Activated naive CD4-positive, alpha-beta T cell treated with anti-CD3 and anti-CD28 coated beads, Interleukin-2, amount 50 U/mL, for 24 hours (primary cell): ENCODE measurements at regions not wholly inside any gene's neighbourhood (a gene's known extent, or its start where the extent isn't known, plus 50 kb on each side); places are given as distances from the start of the nearest gene placed in this dataset.

Experiments used
- H3K27ac Mint-ChIP-seq: one replicate; pipeline ENCODE4 v1.8.0; 2021; ENCODE audit warnings: mild to moderate bottlenecking, mixed read lengths
- H3K27me3 Mint-ChIP-seq: one replicate; pipeline ENCODE4 v1.8.0; 2021; ENCODE audit warnings: mixed read lengths
- H3K36me3 Mint-ChIP-seq: one replicate; pipeline ENCODE4 v1.8.0; 2021; ENCODE audit warnings: mixed read lengths
- H3K4me1 Mint-ChIP-seq: one replicate; pipeline ENCODE4 v1.8.0; 2021; ENCODE audit warnings: mixed read lengths
- H3K4me3 Mint-ChIP-seq: one replicate; pipeline ENCODE4 v1.8.0; 2021; ENCODE audit warnings: mild to moderate bottlenecking, mixed read lengths
- H3K9me3 Mint-ChIP-seq: one replicate; pipeline ENCODE4 v1.8.0; 2021; ENCODE audit warnings: mixed read lengths

DNA sequence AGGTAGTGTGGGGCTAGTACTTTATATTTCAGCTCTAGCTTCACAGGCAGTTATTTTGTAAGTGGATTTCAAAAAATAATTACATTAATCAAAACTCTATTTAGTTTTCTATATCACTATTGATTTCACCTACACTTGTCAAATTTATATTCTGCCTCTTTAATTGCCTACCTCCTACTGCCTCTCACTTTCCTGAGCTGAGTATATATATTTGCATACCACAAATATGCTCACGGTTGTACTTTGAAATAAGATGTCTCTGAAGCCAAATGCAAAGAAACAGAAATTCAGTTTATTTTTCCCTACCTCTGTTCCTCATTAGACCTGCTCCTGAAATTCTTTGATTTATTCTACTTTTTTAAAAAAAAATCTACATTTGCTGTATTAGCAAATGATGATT, 309.3 kb upstream of the TGFBR2 start:
- Mint-ChIP-seq H3K9me3 (no peaks in the 10 kb centered on the region), H3K4me3 (no peak overlapping the region), H3K27ac (no peak overlapping the region), H3K36me3 (no peaks in the 10 kb centered on the region), H3K4me1 (peaks cover 9% of the 10 kb centered on the region), H3K27me3 (no peaks in the 10 kb centered on the region)

GRCh38 chr3:30299674-30300385, 306.6 kb upstream of the TGFBR2 start:
- peaks cover 12% of the 10 kb centered on the region for H3K4me1 Mint-ChIP-seq
- H3K9me3 Mint-ChIP-seq, result peaks cover 5% of the 10 kb centered on the region
- no peak overlapping the region for H3K4me3 Mint-ChIP-seq
- no peak overlapping the region for H3K27ac Mint-ChIP-seq
- peaks cover 2% of the 10 kb centered on the region for H3K36me3 Mint-ChIP-seq
- no peaks in the 10 kb centered on the region for H3K27me3 Mint-ChIP-seq

- Mint-ChIP-seq H3K27me3 (no peaks in the 10 kb centered on the region), H3K4me1 (peaks cover 12% of the 10 kb centered on the region), H3K36me3 (peaks cover 2% of the 10 kb centered on the region), H3K27ac (no peak overlapping the region), H3K9me3 (peaks cover 5% of the 10 kb centered on the region), H3K4me3 (no peak overlapping the region)
Observed at GRCh38 chr3:30300809-30301208, 305.6 kb upstream of the TGFBR2 start.

- H3K4me3 Mint-ChIP-seq, result no peak overlapping the region
Observed at GRCh38 chr3:30302027-30302426, 304.4 kb upstream of the TGFBR2 start.

GRCh38 chr3:30303770-30304169, 302.6 kb upstream of the TGFBR2 start:
- H3K27ac Mint-ChIP-seq, result no peak overlapping the region
- H3K9me3 Mint-ChIP-seq, result peaks cover 10% of the 10 kb centered on the region
- H3K36me3 Mint-ChIP-seq, result peaks cover 6% of the 10 kb centered on the region
- no peak overlapping the region for H3K4me3 Mint-ChIP-seq
- peaks cover 12% of the 10 kb centered on the region for H3K4me1 Mint-ChIP-seq
- no peaks in the 10 kb centered on the region for H3K27me3 Mint-ChIP-seq

More at GRCh38 chr3:30302027-30302426, 304.4 kb upstream of the TGFBR2 start:
- H3K27ac Mint-ChIP-seq, result no peak overlapping the region
- H3K4me1 Mint-ChIP-seq, result peaks cover 12% of the 10 kb centered on the region
- peaks cover 6% of the 10 kb centered on the region for H3K36me3 Mint-ChIP-seq
- H3K27me3 Mint-ChIP-seq, result no peaks in the 10 kb centered on the region
- H3K9me3 Mint-ChIP-seq, result peaks cover 10% of the 10 kb centered on the region

GRCh38 chr3:30305021-30305420, 301.4 kb upstream of the TGFBR2 start:
- no peaks in the 10 kb centered on the region for H3K27me3 Mint-ChIP-seq
- H3K4me3 Mint-ChIP-seq, result no peak overlapping the region
- peaks cover 6% of the 10 kb centered on the region for H3K36me3 Mint-ChIP-seq
- no peak overlapping the region for H3K27ac Mint-ChIP-seq
- H3K4me1 Mint-ChIP-seq, result peaks cover 6% of the 10 kb centered on the region
- H3K9me3 Mint-ChIP-seq, result peaks cover 10% of the 10 kb centered on the region

GRCh38 chr3:30306896-30307295, 299.5 kb upstream of the TGFBR2 start:
- H3K27me3 Mint-ChIP-seq, result no peaks in the 10 kb centered on the region
- H3K36me3 Mint-ChIP-seq, result peaks cover 6% of the 10 kb centered on the region
- H3K4me1 Mint-ChIP-seq, result peaks cover 3% of the 10 kb centered on the region
- H3K4me3 Mint-ChIP-seq, result no peak overlapping the region
- peaks cover 10% of the 10 kb centered on the region for H3K9me3 Mint-ChIP-seq
- H3K27ac Mint-ChIP-seq, result no peak overlapping the region

- Mint-ChIP-seq H3K4me3 (no peak overlapping the region), H3K27ac (no peak overlapping the region), H3K4me1 (peaks cover 3% of the 10 kb centered on the region), H3K36me3 (peaks cover 6% of the 10 kb centered on the region), H3K27me3 (no peaks in the 10 kb centered on the region), H3K9me3 (peaks cover 10% of the 10 kb centered on the region)
Observed at GRCh38 chr3:30307372-30307950, 298.9 kb upstream of the TGFBR2 start.

DNA sequence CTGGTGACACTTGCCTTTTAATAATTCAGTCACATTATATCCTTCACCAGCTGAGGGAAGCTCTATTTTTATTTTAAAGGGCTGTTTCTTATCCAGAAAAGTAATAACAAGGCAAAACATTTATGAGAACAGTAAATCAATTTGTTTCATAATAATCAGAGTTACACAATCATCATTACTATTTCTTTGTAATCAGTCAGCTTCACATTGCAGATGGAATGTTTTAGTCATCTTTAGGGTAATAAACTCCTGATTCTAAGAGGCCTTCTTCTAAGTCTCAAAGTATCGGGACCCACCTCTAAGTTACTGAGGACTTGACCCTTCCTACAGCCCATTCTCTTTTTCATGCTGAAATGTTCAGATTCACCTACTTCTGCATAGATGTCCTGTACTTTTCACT, 298.3 kb upstream of the TGFBR2 start:
- peaks cover 4% of the 10 kb centered on the region for H3K4me1 Mint-ChIP-seq
- no peaks in the 10 kb centered on the region for H3K27me3 Mint-ChIP-seq
- no peak overlapping the region for H3K27ac Mint-ChIP-seq
- peaks cover 6% of the 10 kb centered on the region for H3K36me3 Mint-ChIP-seq
- H3K9me3 Mint-ChIP-seq, result peaks cover 10% of the 10 kb centered on the region
- H3K4me3 Mint-ChIP-seq, result no peak overlapping the region

DNA sequence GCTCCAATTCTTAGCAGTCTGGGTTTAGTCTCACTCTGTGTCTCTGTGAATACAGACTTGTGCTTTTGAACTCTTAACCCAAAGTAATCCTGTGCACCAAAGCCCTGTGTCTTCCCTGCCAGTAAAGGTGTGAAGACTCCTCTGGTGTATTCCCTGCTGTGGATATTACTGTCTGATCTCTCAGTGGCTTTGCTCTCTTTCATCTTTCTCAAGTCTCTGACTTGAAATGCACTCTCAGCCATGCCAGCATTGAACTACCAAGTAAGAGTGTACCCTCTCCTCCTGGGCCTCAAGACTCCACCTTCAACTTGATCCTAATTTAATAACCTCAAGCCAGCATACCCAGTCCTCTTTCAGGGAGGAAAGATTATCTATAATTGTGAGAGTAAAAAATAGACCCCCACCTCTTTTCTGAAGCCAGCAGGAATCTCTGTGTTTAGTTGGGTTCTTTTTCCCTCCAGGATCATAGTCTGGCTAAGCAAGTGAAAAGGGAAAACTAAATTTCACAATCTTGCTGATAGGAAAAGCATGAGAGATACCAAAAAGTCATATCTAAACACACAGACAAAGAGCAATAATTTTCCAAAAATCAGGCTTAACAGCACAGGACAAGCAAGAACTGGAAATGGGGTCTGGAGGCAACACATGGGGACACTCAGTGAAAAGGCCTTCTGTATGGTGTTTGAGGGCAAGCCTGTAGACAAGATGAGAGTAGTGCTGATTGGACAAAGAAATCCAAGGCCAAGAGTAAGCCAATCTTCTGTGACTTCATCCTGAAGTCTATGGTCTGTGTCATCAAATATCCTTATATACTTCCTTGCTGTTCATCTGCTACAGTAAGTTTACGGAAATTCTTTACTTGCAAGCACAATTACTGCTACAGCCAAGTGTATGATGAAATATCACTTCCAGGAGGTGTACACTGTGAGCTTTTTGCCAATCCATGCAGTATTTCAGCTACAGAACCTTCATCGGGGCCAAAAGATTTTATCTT, 296.1 kb upstream of the TGFBR2 start:
- no peaks in the 10 kb centered on the region for H3K27me3 Mint-ChIP-seq
- H3K9me3 Mint-ChIP-seq, result peaks cover 5% of the 10 kb centered on the region
- H3K4me1 Mint-ChIP-seq, result peaks cover 4% of the 10 kb centered on the region
- H3K36me3 Mint-ChIP-seq, result peaks cover 4% of the 10 kb centered on the region
- H3K27ac Mint-ChIP-seq, result no peak overlapping the region
- no peak overlapping the region for H3K4me3 Mint-ChIP-seq

DNA sequence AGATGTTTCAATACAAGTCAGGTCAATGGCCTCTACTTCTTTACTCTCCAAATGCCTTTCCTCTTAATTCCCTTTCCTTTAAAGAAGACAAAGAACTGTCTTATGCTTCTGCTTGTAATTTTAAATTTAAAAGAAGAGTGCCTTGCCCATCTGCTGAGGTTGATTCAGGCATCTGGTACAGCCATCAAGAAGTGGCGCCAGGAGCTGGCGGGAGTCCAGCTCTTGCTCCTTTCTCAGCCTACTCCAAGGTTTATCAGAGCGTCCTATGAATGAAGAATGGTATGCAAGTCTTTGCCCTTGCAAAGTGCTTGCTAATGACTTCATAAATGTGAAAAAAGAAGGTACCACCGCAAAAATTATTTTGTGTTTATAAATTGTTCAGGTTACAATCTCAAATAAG, 294.6 kb upstream of the TGFBR2 start:
- Mint-ChIP-seq H3K9me3 (no peaks in the 10 kb centered on the region), H3K36me3 (peaks cover under 1% of the 10 kb centered on the region), H3K4me3 (no peak overlapping the region), H3K27ac (no peak overlapping the region), H3K27me3 (no peaks in the 10 kb centered on the region), H3K4me1 (peaks cover 8% of the 10 kb centered on the region)

DNA sequence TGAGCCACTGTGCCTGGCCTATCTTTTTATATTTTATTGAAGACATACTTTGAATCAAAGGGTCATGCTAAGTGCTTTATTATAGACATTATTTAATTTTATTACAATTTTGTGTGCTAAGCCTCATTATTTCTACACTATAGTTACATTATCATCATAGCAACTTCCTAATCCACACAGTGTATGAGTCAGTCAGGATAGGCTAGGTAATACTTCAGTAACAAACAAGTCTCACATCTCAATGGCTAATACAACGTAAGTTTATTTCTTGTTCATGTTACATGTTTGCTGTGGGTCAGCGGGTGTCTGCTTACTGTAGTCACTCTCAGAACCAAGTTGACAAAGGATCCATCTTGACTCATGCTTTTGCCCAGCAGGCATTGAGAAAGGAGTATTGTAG, 292.6 kb upstream of the TGFBR2 start:
- Mint-ChIP-seq H3K27me3 (no peaks in the 10 kb centered on the region), H3K4me3 (no peak overlapping the region), H3K36me3 (no peaks in the 10 kb centered on the region), H3K27ac (no peak overlapping the region), H3K4me1 (peaks cover 13% of the 10 kb centered on the region), H3K9me3 (no peaks in the 10 kb centered on the region)

DNA sequence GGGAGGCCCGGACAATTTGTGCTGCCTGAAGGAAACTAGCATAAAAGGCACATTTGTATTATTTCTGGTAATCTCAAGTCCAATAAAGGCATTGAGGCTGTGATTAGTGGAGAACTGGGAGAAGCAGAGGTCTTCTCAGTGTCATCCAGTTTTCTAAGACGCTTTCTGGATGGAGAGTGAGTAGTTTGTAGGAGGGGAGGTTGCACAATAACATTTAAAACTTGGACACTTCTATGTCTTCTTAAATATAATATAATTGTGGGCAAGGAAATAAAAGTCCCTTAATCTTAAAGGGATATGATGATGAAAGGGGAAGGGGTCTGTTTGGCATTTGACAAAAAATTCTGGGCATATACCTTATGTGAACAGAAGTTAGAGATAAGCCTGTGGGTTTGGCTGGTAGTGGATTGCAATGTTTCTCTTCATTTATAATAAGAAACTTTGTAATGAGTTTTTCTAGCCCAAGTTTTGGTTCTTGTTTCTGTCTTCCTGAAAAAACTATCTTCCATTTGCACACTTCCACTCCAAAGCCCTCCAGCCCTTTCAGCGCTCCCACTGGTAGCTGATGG, 291.6 kb upstream of the TGFBR2 start:
- H3K36me3 Mint-ChIP-seq, result no peaks in the 10 kb centered on the region
- H3K4me1 Mint-ChIP-seq, result peaks cover 18% of the 10 kb centered on the region
- H3K27ac Mint-ChIP-seq, result no peak overlapping the region
- no peak overlapping the region for H3K4me3 Mint-ChIP-seq
- H3K9me3 Mint-ChIP-seq, result no peaks in the 10 kb centered on the region
- no peaks in the 10 kb centered on the region for H3K27me3 Mint-ChIP-seq

DNA sequence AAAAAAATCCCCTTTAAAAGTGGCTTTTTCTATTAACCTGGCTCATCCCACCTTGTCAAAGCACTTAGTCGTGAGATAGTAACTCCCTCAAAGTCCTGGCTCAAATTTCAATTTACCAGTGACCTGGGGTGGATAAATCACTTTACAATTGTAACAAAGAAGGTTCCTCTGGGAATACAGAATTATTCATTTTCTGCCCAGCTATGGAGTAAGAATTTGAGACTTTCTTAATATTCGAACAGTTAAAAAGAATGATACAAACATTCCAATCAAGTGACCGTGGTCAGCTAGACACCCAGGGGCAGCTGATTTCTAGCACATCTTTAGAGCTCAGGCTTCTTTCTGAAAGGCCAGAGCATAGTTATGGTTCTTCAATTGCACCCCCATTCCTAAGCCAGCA, 291.0 kb upstream of the TGFBR2 start:
- peaks cover 24% of the 10 kb centered on the region for H3K4me1 Mint-ChIP-seq

DNA sequence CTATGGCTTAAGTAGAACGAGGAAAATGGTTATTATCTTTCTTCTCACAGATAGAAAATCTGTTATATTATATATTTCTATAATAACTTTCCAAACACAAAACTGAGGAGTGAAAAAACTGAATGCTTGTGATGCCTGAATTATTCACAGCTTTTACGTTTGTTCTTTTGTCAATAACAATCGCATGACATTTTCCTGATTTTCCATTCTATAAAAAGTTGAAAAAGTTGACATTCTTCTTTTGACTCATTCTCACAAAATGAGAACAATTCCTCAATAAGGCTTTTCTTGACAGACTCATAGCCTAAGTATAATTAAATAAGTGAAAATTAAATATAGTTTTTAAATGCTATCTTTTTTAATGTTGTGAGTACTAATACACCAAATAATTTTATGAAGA, 288.8 kb upstream of the TGFBR2 start:
- H3K27ac Mint-ChIP-seq, result no peak overlapping the region
- H3K4me1 Mint-ChIP-seq, result peaks cover 28% of the 10 kb centered on the region
- no peaks in the 10 kb centered on the region for H3K27me3 Mint-ChIP-seq
- H3K36me3 Mint-ChIP-seq, result peaks cover 2% of the 10 kb centered on the region
- H3K9me3 Mint-ChIP-seq, result peaks cover 6% of the 10 kb centered on the region
- no peak overlapping the region for H3K4me3 Mint-ChIP-seq

More for the DNA sequence above, 291.0 kb upstream of the TGFBR2 start:
- no peaks in the 10 kb centered on the region for H3K9me3 Mint-ChIP-seq
- peaks cover 2% of the 10 kb centered on the region for H3K36me3 Mint-ChIP-seq
- H3K27me3 Mint-ChIP-seq, result no peaks in the 10 kb centered on the region
- no peak overlapping the region for H3K4me3 Mint-ChIP-seq
- no peak overlapping the region for H3K27ac Mint-ChIP-seq
